ENCODE measurements at regions not wholly inside any gene's neighbourhood (a gene's known extent, or its start where the extent isn't known, plus 50 kb on each side); places are given as distances from the start of the nearest gene placed in this dataset.

DNA sequence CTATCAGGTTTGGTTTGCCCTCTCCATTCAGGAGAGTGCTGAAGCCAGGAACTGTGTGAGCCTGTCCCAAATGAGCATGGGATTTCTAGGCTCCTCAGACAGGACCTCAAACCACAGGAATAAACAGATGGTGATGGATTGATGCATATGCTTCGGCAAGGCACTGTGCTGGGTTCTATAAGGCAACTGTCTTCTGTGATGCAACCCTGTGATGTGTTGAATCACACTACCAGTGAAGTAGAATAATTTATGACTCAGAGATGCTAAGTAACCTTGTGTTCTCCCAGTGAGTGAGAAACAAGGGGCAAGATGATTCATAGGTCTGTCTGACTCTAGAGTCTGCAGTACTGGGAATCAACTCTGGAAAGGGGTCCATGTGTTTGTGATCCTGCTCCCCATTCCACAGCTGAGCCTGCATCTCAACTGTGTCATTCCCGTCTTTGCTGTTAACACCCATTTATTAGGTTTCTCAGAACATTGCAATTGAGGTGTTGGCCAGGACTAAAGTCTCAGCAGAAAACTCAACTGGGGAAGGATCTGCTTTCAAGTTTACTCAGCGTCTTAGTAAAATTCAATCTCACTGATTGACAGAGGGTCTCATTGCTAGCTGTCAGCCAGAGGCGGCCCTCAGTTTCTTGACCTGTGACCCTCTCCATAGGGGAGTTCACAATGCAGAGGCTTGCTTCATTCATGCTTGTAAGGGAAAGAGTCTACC, 510.1 kb upstream of the CFAP20DC start:
- Histone ChIP-seq H3K27ac (ENCODE audit: low read depth, low read length) (no peak overlapping the region), H3K27me3 (ENCODE audit: control insufficient read depth, insufficient read depth, low read length) (no peaks in the 10 kb centered on the region)

GRCh38 chr3:59558906-59559720, 509.3 kb upstream of the CFAP20DC start:
- H3K9ac ChIP-seq (ENCODE audit: low read length) = no peak overlapping the region
- no peaks in the 10 kb centered on the region for H3K36me3 ChIP-seq (ENCODE audit: control insufficient read depth, insufficient read depth, low read length)
- no peak overlapping the region for H3K27ac ChIP-seq (ENCODE audit: low read depth, low read length)
- no peaks in the 10 kb centered on the region for H3K9me3 ChIP-seq (ENCODE audit: control insufficient read depth, insufficient read depth, low read depth, low read length)
- no peaks in the 10 kb centered on the region for H3K4me1 ChIP-seq (ENCODE audit: control insufficient read depth, insufficient read depth, low read length)
- H3K4me3 ChIP-seq (ENCODE audit: low read depth, low read length) = no peak overlapping the region
- no peaks in the 10 kb centered on the region for H3K27me3 ChIP-seq (ENCODE audit: control insufficient read depth, insufficient read depth, low read length)

More for the DNA sequence above, 510.1 kb upstream of the CFAP20DC start:
- no peak overlapping the region for H3K9ac ChIP-seq (ENCODE audit: low read length)
- no peaks in the 10 kb centered on the region for H3K4me1 ChIP-seq (ENCODE audit: control insufficient read depth, insufficient read depth, low read length)
- no peak overlapping the region for H3K4me3 ChIP-seq (ENCODE audit: low read depth, low read length)
- H3K9me3 ChIP-seq (ENCODE audit: control insufficient read depth, insufficient read depth, low read depth, low read length) = no peaks in the 10 kb centered on the region
- no peaks in the 10 kb centered on the region for H3K36me3 ChIP-seq (ENCODE audit: control insufficient read depth, insufficient read depth, low read length)

DNA sequence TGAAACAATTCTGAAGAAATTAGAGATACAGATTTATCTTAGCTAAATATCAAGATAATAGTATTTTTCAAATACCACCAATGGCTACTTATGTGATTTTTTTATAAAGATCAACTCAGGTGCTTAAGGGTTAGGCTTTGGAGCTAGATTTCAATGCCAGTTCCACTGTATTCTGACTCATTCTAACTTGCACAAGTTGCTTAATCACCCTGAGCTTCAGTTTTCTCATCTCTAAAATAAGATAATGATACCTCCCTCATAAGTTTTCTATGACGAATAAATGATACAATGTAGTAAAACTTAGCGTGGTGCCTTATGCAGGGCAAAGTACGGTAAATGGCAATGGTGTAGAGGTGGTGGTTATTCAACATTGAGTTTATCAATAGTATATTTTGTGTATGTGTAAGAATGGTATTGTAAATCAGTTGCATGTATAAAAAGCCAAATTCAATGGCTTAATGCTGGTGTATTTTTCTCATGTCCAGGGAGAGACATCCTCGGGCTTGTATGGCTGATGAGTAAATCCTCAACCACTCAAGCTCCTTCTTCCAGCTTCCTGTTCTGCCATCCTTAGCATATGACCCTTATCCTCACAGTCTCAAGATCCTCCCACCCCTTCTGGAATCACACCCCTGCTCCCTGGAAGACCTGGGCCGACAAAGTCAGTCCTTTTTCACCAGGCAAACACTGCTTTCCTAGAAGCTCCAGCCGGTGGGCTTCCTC, 505.9 kb upstream of the CFAP20DC start:
- H3K4me1 ChIP-seq (ENCODE audit: control insufficient read depth, insufficient read depth, low read length) = no peaks in the 10 kb centered on the region
- no peak overlapping the region for H3K9ac ChIP-seq (ENCODE audit: low read length)
- no peak overlapping the region for H3K4me3 ChIP-seq (ENCODE audit: low read depth, low read length)
- H3K27me3 ChIP-seq (ENCODE audit: control insufficient read depth, insufficient read depth, low read length) = no peaks in the 10 kb centered on the region
- H3K27ac ChIP-seq (ENCODE audit: low read depth, low read length) = no peak overlapping the region
- H3K9me3 ChIP-seq (ENCODE audit: control insufficient read depth, insufficient read depth, low read depth, low read length) = no peaks in the 10 kb centered on the region
- H3K36me3 ChIP-seq (ENCODE audit: control insufficient read depth, insufficient read depth, low read length) = no peaks in the 10 kb centered on the region

DNA sequence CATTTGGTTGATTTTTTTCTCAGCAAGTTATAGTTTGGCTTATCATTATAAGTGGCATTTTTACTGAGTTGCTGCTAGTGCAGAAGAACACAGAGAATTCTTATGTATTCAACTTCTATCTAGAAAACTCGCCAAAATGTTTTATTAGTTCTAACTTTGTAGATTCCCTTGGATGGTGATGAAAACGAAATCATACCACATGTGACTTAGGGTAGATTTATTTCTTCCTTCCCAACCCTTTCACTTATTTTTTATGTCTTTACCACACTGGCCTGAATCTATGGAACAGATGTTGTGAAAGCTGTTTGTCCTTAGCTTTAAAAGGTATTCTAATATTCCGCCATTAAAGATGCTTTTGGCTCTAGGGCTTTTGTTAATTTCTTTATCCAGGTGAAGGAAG, 503.3 kb upstream of the CFAP20DC start:
- Histone ChIP-seq H3K9me3 (ENCODE audit: control insufficient read depth, insufficient read depth, low read depth, low read length) (no peaks in the 10 kb centered on the region), H3K36me3 (ENCODE audit: control insufficient read depth, insufficient read depth, low read length) (no peaks in the 10 kb centered on the region), H3K4me1 (ENCODE audit: control insufficient read depth, insufficient read depth, low read length) (no peaks in the 10 kb centered on the region), H3K9ac (ENCODE audit: low read length) (no peak overlapping the region), H3K27me3 (ENCODE audit: control insufficient read depth, insufficient read depth, low read length) (no peaks in the 10 kb centered on the region), H3K27ac (ENCODE audit: low read depth, low read length) (no peak overlapping the region), H3K4me3 (ENCODE audit: low read depth, low read length) (no peak overlapping the region)

- Histone ChIP-seq H3K27ac (ENCODE audit: low read depth, low read length) (no peak overlapping the region), H3K4me3 (ENCODE audit: low read depth, low read length) (no peak overlapping the region), H3K4me1 (ENCODE audit: control insufficient read depth, insufficient read depth, low read length) (no peaks in the 10 kb centered on the region), H3K9me3 (ENCODE audit: control insufficient read depth, insufficient read depth, low read depth, low read length) (no peaks in the 10 kb centered on the region), H3K9ac (ENCODE audit: low read length) (no peak overlapping the region), H3K27me3 (ENCODE audit: control insufficient read depth, insufficient read depth, low read length) (no peaks in the 10 kb centered on the region), H3K36me3 (ENCODE audit: control insufficient read depth, insufficient read depth, low read length) (no peaks in the 10 kb centered on the region)
Measured at GRCh38 chr3:59551834-59552233, 502.0 kb upstream of the CFAP20DC start.

- Histone ChIP-seq H3K36me3 (ENCODE audit: control insufficient read depth, insufficient read depth, low read length) (no peaks in the 10 kb centered on the region), H3K4me3 (ENCODE audit: low read depth, low read length) (no peak overlapping the region), H3K27me3 (ENCODE audit: control insufficient read depth, insufficient read depth, low read length) (no peaks in the 10 kb centered on the region), H3K4me1 (ENCODE audit: control insufficient read depth, insufficient read depth, low read length) (no peaks in the 10 kb centered on the region), H3K27ac (ENCODE audit: low read depth, low read length) (no peak overlapping the region), H3K9me3 (ENCODE audit: control insufficient read depth, insufficient read depth, low read depth, low read length) (no peaks in the 10 kb centered on the region), H3K9ac (ENCODE audit: low read length) (no peak overlapping the region)
Measured at GRCh38 chr3:59549962-59550361, 500.1 kb upstream of the CFAP20DC start.

GRCh38 chr3:59547874-59548273, 498.0 kb upstream of the CFAP20DC start:
- H3K27ac ChIP-seq (ENCODE audit: low read depth, low read length) = no peak overlapping the region
- no peak overlapping the region for H3K9ac ChIP-seq (ENCODE audit: low read length)
- no peaks in the 10 kb centered on the region for H3K27me3 ChIP-seq (ENCODE audit: control insufficient read depth, insufficient read depth, low read length)
- no peaks in the 10 kb centered on the region for H3K36me3 ChIP-seq (ENCODE audit: control insufficient read depth, insufficient read depth, low read length)
- no peaks in the 10 kb centered on the region for H3K9me3 ChIP-seq (ENCODE audit: control insufficient read depth, insufficient read depth, low read depth, low read length)
- no peaks in the 10 kb centered on the region for H3K4me1 ChIP-seq (ENCODE audit: control insufficient read depth, insufficient read depth, low read length)
- no peak overlapping the region for H3K4me3 ChIP-seq (ENCODE audit: low read depth, low read length)

DNA sequence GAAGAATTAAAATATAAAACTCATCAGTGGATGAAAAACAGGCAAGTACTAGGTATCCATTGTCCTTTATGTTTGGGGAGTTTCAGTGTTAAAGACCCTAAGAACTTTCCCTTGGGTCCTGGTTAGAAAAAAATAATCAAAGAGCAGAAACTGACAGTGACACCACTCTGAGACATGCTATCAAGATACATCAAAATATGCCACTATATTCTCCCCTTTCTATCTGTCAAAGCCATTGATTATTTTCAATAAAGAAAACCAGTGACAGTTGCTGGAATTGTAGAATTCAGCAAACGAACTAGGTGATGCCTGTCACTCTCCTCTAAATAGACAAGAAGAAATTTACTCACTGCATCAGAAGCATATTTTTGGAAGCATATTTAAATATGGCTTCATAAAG, 496.7 kb upstream of the CFAP20DC start:
- no peaks in the 10 kb centered on the region for H3K27me3 ChIP-seq (ENCODE audit: control insufficient read depth, insufficient read depth, low read length)

DNA sequence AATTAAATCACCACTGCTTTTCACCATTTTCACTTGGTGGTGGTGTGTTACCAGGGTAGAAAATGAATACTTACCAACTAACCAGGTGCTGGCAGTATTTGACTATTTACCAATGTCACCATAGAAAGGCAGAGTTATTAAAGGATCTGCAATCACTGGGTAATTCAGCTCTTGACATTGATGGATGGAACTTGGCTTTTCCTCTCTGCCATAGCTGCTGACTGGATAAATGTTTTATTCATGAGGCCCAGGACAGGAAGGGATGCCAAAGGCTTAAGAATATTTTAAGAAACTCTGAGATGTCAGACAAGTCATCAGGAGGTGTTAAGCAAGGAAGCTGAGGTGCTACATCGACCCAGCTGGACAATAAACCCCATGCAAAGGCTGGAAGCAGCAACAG, 495.5 kb upstream of the CFAP20DC start:
- Histone ChIP-seq H3K4me1 (ENCODE audit: control insufficient read depth, insufficient read depth, low read length) (peaks cover 3% of the 10 kb centered on the region; the same call in 1 of the 2 replicates), H3K9me3 (ENCODE audit: control insufficient read depth, insufficient read depth, low read depth, low read length) (no peaks in the 10 kb centered on the region), H3K27ac (ENCODE audit: low read depth, low read length) (no peak overlapping the region), H3K4me3 (ENCODE audit: low read depth, low read length) (no peak overlapping the region), H3K36me3 (ENCODE audit: control insufficient read depth, insufficient read depth, low read length) (no peaks in the 10 kb centered on the region), H3K9ac (ENCODE audit: low read length) (no peak overlapping the region), H3K27me3 (ENCODE audit: control insufficient read depth, insufficient read depth, low read length) (no peaks in the 10 kb centered on the region)

More for the DNA sequence above, 496.7 kb upstream of the CFAP20DC start:
- no peaks in the 10 kb centered on the region for H3K9me3 ChIP-seq (ENCODE audit: control insufficient read depth, insufficient read depth, low read depth, low read length)
- H3K4me1 ChIP-seq (ENCODE audit: control insufficient read depth, insufficient read depth, low read length) = no peaks in the 10 kb centered on the region
- H3K27ac ChIP-seq (ENCODE audit: low read depth, low read length) = no peak overlapping the region
- H3K4me3 ChIP-seq (ENCODE audit: low read depth, low read length) = no peak overlapping the region
- no peak overlapping the region for H3K9ac ChIP-seq (ENCODE audit: low read length)
- H3K36me3 ChIP-seq (ENCODE audit: control insufficient read depth, insufficient read depth, low read length) = no peaks in the 10 kb centered on the region

GRCh38 chr3:59542276-59542675, 492.5 kb upstream of the CFAP20DC start:
- no peak overlapping the region for H3K27ac ChIP-seq (ENCODE audit: low read depth, low read length)
- no peak overlapping the region for H3K4me3 ChIP-seq (ENCODE audit: low read depth, low read length)
- no peaks in the 10 kb centered on the region for H3K27me3 ChIP-seq (ENCODE audit: control insufficient read depth, insufficient read depth, low read length)
- peaks cover 4% of the 10 kb centered on the region; the same call in 1 of the 2 replicates for H3K4me1 ChIP-seq (ENCODE audit: control insufficient read depth, insufficient read depth, low read length)
- no peaks in the 10 kb centered on the region for H3K36me3 ChIP-seq (ENCODE audit: control insufficient read depth, insufficient read depth, low read length)
- peak overlapping the region; percentile 32 for H3K9ac ChIP-seq (ENCODE audit: low read length)
- H3K9me3 ChIP-seq (ENCODE audit: control insufficient read depth, insufficient read depth, low read depth, low read length) = no peaks in the 10 kb centered on the region

- no peaks in the 10 kb centered on the region for H3K9me3 ChIP-seq (ENCODE audit: control insufficient read depth, insufficient read depth, low read depth, low read length)
- no peak overlapping the region for H3K4me3 ChIP-seq (ENCODE audit: low read depth, low read length)
- no peak overlapping the region for H3K27ac ChIP-seq (ENCODE audit: low read depth, low read length)
- no peaks in the 10 kb centered on the region for H3K27me3 ChIP-seq (ENCODE audit: control insufficient read depth, insufficient read depth, low read length)
- H3K4me1 ChIP-seq (ENCODE audit: control insufficient read depth, insufficient read depth, low read length) = peaks cover 4% of the 10 kb centered on the region; the same call in 1 of the 2 replicates
- no peaks in the 10 kb centered on the region for H3K36me3 ChIP-seq (ENCODE audit: control insufficient read depth, insufficient read depth, low read length)
- no peak overlapping the region for H3K9ac ChIP-seq (ENCODE audit: low read length)
Measured at GRCh38 chr3:59540696-59541095, 490.9 kb upstream of the CFAP20DC start.
